HG03045 (cell line): ENCODE measurements at regions not wholly inside any gene's neighbourhood (a gene's known extent, or its start where the extent isn't known, plus 50 kb on each side); places are given as distances from the start of the nearest gene placed in this dataset.

ENCODE experiments used
- ATAC-seq: cut with Tn5 transposase; IDR thresholded peaks from one replicate; pipeline ENCODE4 v1.9.1; 2021; ENCODE audit warnings: mild to moderate bottlenecking, moderate library complexity; ENCODE audit not compliant: unreplicated experiment

GRCh38 chr4:11002961-11003360 is 318.4 kb upstream of the CLNK start:
- no peak for ATAC-seq

- no peak for ATAC-seq
Measured at GRCh38 chr4:10998846-10999245, 314.3 kb upstream of the CLNK start.

- ATAC-seq: no peak
Measured at GRCh38 chr4:10984815-10985214, 300.2 kb upstream of the CLNK start.

GRCh38 chr4:10983885-10984640 is 299.5 kb upstream of the CLNK start:
- ATAC-seq: no peak

- no peak for ATAC-seq
Measured at GRCh38 chr4:10983268-10983667, 298.7 kb upstream of the CLNK start.

- no peak for ATAC-seq
Measured at GRCh38 chr4:10982305-10982704, 297.7 kb upstream of the CLNK start.

- ATAC-seq: no peak
Measured at GRCh38 chr4:10981576-10981975, 297.0 kb upstream of the CLNK start.

GRCh38 chr4:10981096-10981495 is 296.5 kb upstream of the CLNK start:
- ATAC-seq: no peak

GRCh38 chr4:10979032-10979431 is 294.5 kb upstream of the CLNK start:
- no peak for ATAC-seq

- no peak for ATAC-seq
Measured at GRCh38 chr4:10977534-10977933, 293.0 kb upstream of the CLNK start.

- no peak for ATAC-seq
Measured at GRCh38 chr4:10974371-10974770, 289.8 kb upstream of the CLNK start.

- ATAC-seq: no peak
Measured at GRCh38 chr4:10973686-10974085, 289.1 kb upstream of the CLNK start.

- no peak for ATAC-seq
Measured at GRCh38 chr4:10971800-10972401, 287.3 kb upstream of the CLNK start.

- no peak for ATAC-seq
Measured at GRCh38 chr4:10965196-10965595, 280.6 kb upstream of the CLNK start.

- no peak for ATAC-seq
Measured at GRCh38 chr4:10963958-10964703, 279.6 kb upstream of the CLNK start.

GRCh38 chr4:10963241-10963640 is 278.7 kb upstream of the CLNK start:
- ATAC-seq: no peak

- no peak for ATAC-seq
Measured at GRCh38 chr4:10962246-10962645, 277.7 kb upstream of the CLNK start.

- no peak for ATAC-seq
Measured at GRCh38 chr4:10960389-10960788, 275.8 kb upstream of the CLNK start.

GRCh38 chr4:10959586-10959985 is 275.0 kb upstream of the CLNK start:
- no peak for ATAC-seq

GRCh38 chr4:10958226-10958856 is 273.8 kb upstream of the CLNK start:
- no peak for ATAC-seq

- ATAC-seq: no peak
Measured at GRCh38 chr4:10951306-10951705, 266.7 kb upstream of the CLNK start.
